ENCODE measurements at regions not wholly inside any gene's neighbourhood (a gene's known extent, or its start where the extent isn't known, plus 50 kb on each side); places are given as distances from the start of the nearest gene placed in this dataset.

DNA sequence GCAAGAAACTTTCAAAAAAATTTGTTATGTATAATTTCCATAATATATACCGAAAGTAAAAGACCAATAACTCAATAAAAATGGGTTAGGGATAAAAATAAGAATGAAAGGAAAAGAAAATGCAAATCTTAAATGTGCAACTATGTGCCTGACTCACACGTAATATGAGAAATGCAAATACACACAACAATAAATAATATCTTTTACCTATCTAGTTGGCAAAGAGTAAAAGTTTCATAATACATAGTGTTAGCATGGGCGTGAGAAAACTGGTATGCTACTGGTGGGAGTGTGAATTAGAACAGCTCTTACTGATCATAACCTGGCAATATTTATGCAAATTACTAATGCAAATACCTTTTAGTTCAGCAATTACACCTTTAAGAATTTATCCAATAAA lies 438.5 kb upstream of the CITED2 start:
- Histone ChIP-seq H3K4me1 (no peaks in the 10 kb centered on the region), H3K4me3 (no peak overlapping the region), H3K27ac (no peak overlapping the region), H3K27me3 (no peaks in the 10 kb centered on the region), H3K36me3 (no peaks in the 10 kb centered on the region), H3K9me3 (no peaks in the 10 kb centered on the region)
- no peak for TF ChIP-seq POLR2AphosphoS5 (IDR thresholded peaks at IDR 0.05)
- TF ChIP-seq POLR2A (IDR thresholded peaks at IDR 0.05), result no peak
- TF ChIP-seq, protein P1, sequence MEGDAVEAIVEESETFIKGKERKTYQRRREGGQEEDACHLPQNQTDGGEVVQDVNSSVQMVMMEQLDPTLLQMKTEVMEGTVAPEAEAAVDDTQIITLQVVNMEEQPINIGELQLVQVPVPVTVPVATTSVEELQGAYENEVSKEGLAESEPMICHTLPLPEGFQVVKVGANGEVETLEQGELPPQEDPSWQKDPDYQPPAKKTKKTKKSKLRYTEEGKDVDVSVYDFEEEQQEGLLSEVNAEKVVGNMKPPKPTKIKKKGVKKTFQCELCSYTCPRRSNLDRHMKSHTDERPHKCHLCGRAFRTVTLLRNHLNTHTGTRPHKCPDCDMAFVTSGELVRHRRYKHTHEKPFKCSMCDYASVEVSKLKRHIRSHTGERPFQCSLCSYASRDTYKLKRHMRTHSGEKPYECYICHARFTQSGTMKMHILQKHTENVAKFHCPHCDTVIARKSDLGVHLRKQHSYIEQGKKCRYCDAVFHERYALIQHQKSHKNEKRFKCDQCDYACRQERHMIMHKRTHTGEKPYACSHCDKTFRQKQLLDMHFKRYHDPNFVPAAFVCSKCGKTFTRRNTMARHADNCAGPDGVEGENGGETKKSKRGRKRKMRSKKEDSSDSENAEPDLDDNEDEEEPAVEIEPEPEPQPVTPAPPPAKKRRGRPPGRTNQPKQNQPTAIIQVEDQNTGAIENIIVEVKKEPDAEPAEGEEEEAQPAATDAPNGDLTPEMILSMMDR (IDR thresholded peaks at IDR 0.05), result no peak
- WGBS, result 72% methylated on average over 3 of the region's 3 CpGs
- no peak for DNase-seq (ENCODE audit: low spot score in 2 of 2)

DNA sequence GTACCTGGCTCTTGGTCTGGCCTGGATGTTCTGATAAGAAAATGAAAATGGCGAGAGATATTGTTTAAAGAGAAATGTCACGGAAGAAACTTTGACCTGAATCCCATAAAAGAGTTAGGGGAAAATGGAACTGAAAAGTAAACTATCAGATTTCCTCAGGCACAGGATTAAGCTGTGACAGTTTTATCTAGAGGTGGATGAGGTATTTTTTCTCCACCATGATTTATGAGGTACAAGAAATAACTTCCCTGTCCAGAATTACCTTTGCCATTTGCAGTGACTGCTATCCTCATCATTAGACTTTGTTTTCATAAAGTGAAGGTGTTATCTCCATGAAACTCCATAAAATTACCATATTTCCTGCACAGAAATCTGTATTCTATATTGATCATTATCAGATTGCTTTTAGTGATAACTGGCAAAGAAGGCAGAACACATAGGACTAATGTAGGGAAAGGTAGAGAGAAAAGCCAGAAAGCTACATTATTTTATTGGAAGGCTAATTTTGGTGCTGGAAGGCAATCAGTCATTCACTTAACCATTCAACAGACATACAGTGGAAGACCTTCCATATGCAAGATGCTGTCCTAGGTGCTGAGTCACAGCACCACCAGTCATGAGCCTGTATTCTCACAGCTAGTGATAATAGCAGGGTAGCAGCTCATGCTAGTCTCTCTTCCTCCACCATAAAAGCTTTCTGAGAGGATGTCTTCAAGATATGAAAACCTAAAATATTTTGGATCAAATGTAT lies 427.3 kb upstream of the CITED2 start:
- TF ChIP-seq POLR2AphosphoS5 (IDR thresholded peaks at IDR 0.05), result no peak
- Histone ChIP-seq H3K36me3 (no peaks in the 10 kb centered on the region), H3K9me3 (no peaks in the 10 kb centered on the region), H3K27ac (no peak overlapping the region), H3K4me1 (no peaks in the 10 kb centered on the region), H3K4me3 (no peak overlapping the region), H3K27me3 (no peaks in the 10 kb centered on the region)
- 84% methylated on average over 2 of the region's 2 CpGs for WGBS
- DNase-seq (ENCODE audit: low spot score in 2 of 2), result no peak

GRCh38 chr6:139800837-139801236 lies 426.4 kb upstream of the CITED2 start:
- no peak overlapping the region for H3K27ac ChIP-seq
- no peaks in the 10 kb centered on the region for H3K36me3 ChIP-seq
- no peaks in the 10 kb centered on the region for H3K27me3 ChIP-seq
- no peak for DNase-seq (ENCODE audit: low spot score in 2 of 2)
- H3K4me1 ChIP-seq, result no peaks in the 10 kb centered on the region
- WGBS, result 52% methylated on average over 1 of the region's 1 CpG
- no peak for TF ChIP-seq POLR2A (IDR thresholded peaks at IDR 0.05)
- TF ChIP-seq EP300 (IDR thresholded peaks at IDR 0.05), result no peak
- TF ChIP-seq POLR2AphosphoS5 (IDR thresholded peaks at IDR 0.05), result no peak
- TF ChIP-seq, protein P1 (IDR thresholded peaks at IDR 0.05), result no peak
- H3K4me3 ChIP-seq, result no peak overlapping the region
- no peaks in the 10 kb centered on the region for H3K9me3 ChIP-seq

GRCh38 chr6:139790527-139790926 lies 416.1 kb upstream of the CITED2 start:
- Histone ChIP-seq H3K27ac (no peak overlapping the region), H3K4me3 (no peak overlapping the region), H3K36me3 (no peaks in the 10 kb centered on the region), H3K4me1 (no peaks in the 10 kb centered on the region), H3K27me3 (no peaks in the 10 kb centered on the region), H3K9me3 (no peaks in the 10 kb centered on the region)
- no peak for DNase-seq (ENCODE audit: low spot score in 2 of 2)
- TF ChIP-seq EP300 (IDR thresholded peaks at IDR 0.05) (no peak), POLR2AphosphoS5 (IDR thresholded peaks at IDR 0.05) (no peak), POLR2A (IDR thresholded peaks at IDR 0.05) (no peak)
- TF ChIP-seq, protein P1 (IDR thresholded peaks at IDR 0.05), result no peak
- 62% methylated on average over 1 of the region's 1 CpG for WGBS

DNA sequence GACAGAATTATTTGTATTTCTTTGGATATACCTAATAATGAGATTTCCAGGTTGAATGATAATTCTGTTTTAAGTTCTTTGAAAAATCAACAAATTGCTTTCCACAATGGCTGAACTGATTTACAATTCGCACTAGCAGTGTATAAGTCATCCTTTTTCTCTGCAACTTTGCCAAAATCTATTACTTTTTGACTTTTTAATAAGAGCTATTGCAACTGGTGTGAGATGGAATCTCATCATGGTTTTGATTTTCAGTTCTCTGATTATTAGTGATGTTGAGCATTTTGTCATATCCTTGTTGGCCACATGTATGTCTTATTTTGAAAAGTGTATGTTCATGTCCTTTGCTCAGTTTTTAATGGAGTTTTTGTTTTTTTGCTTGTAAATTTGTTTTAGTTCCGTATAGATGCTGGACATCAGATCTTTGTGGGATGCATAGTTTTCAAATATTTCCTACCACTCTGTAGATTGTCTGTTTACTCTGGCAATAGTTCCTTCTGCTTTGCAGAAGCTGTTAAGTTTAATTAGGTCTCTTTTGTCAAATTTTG lies 409.8 kb upstream of the CITED2 start:
- no peaks in the 10 kb centered on the region for H3K4me1 ChIP-seq
- no peak overlapping the region for H3K27ac ChIP-seq
- no peaks in the 10 kb centered on the region for H3K9me3 ChIP-seq
- 95% methylated on average over 2 of the region's 2 CpGs for WGBS
- H3K27me3 ChIP-seq, result no peaks in the 10 kb centered on the region
- no peak for TF ChIP-seq EP300 (IDR thresholded peaks at IDR 0.05)
- no peak overlapping the region for H3K4me3 ChIP-seq
- no peak for DNase-seq (ENCODE audit: low spot score in 2 of 2)
- H3K36me3 ChIP-seq, result no peaks in the 10 kb centered on the region

DNA sequence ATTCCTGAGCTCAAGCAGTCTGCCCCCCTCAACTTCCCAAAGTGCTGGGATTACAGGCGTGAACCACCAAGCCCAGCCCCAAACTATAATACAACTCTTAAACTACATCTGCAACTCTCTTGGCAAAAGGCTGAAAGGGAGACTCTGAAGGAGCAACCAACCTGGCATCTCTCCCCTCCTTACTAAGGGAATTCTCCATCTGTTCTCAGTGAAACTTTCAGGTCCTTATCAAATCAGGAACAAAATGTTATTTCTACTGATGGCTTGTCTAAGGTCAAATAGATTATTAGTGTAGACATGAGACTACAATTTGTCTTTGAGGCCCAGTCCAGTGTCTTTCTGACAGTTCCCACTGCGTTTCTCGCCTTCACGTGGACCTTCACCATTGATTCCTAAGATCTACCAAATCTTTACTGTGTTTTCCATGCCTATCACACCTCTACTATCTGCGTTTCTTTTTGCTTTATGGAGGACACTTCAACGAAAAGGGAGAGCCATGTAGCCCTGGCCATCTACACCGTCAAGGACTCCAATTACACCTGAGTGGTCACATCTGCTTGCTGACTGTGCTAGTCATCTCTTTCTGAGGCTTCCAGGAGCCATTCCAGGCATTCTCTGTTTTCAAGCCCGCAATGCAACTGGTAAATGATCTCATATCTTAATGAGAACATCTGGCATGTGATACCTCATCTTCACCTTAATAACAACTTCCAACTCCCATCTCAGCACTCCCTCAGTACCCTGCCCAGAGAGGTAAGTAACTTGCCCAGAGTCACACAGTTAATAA lies 405.7 kb upstream of the CITED2 start:
- WGBS, result 96% methylated on average over 7 of the region's 8 CpGs
- no peaks in the 10 kb centered on the region for H3K4me1 ChIP-seq
- H3K4me3 ChIP-seq, result no peak overlapping the region
- H3K27me3 ChIP-seq, result no peaks in the 10 kb centered on the region
- no peak overlapping the region for H3K27ac ChIP-seq
- TF ChIP-seq, protein P1 (IDR thresholded peaks at IDR 0.05), result no peak
- TF ChIP-seq EP300 (IDR thresholded peaks at IDR 0.05) (no peak), POLR2A (IDR thresholded peaks at IDR 0.05) (no peak), POLR2AphosphoS5 (IDR thresholded peaks at IDR 0.05) (no peak)
- DNase-seq (ENCODE audit: low spot score in 2 of 2), result no peak
- H3K36me3 ChIP-seq, result no peaks in the 10 kb centered on the region
- no peaks in the 10 kb centered on the region for H3K9me3 ChIP-seq
